Naive B cell (primary cell): ENCODE measurements at regions not wholly inside any gene's neighbourhood (a gene's known extent, or its start where the extent isn't known, plus 50 kb on each side); places are given as distances from the start of the nearest gene placed in this dataset.

ENCODE experiments used
- ATAC-seq, 2 donors: fragments of 150-1000 bp; cut with Tn5 transposase; 2 replicates each; pipeline ENCODE4 v1.10.0; 2021; ENCODE audit warnings: low read depth in 2 of 2, mild to moderate bottlenecking in 2 of 2, moderate library complexity in 2 of 2
- DNase-seq: peaks from one replicate; pipeline ENCODE4 v3.0.0; 2022
- H3K27ac Mint-ChIP-seq, 6 donors: one replicate each; pipeline ENCODE4 v1.8.0; 2020 to 2022; ENCODE audit warnings: mild to moderate bottlenecking in 6 of 6, mixed read lengths in 6 of 6, moderate library complexity in 5 of 6, inconsistent platforms in 2 of 6
- H3K27me3 Mint-ChIP-seq, 3 donors: one replicate each; pipeline ENCODE4 v1.8.0; 2021 to 2022; ENCODE audit warnings: mixed read lengths in 3 of 3, mild to moderate bottlenecking in 1 of 3
- H3K36me3 Mint-ChIP-seq, 2 donors: one replicate each; pipeline ENCODE4 v1.8.0; 2020 to 2022; ENCODE audit warnings: mixed read lengths in 2 of 2, inconsistent platforms in 1 of 2, mild to moderate bottlenecking in 1 of 2
- H3K4me1 Mint-ChIP-seq, 3 donors: one replicate each; pipeline ENCODE4 v1.8.0; 2020 to 2022; ENCODE audit warnings: mixed read lengths in 3 of 3, inconsistent platforms in 1 of 3, mild to moderate bottlenecking in 1 of 3, moderate library complexity in 1 of 3
- H3K4me3 Mint-ChIP-seq, 8 donors: one replicate each; pipeline ENCODE4 v1.8.0; 2020 to 2022; ENCODE audit warnings: mild to moderate bottlenecking in 8 of 8, mixed read lengths in 8 of 8, moderate library complexity in 8 of 8, inconsistent platforms in 2 of 8
- H3K9me3 Mint-ChIP-seq, 7 donors: one replicate each; pipeline ENCODE4 v1.8.0; 2020 to 2022; ENCODE audit warnings: mixed read lengths in 7 of 7, mild to moderate bottlenecking in 5 of 7, inconsistent platforms in 2 of 7, moderate library complexity in 1 of 7

DNA sequence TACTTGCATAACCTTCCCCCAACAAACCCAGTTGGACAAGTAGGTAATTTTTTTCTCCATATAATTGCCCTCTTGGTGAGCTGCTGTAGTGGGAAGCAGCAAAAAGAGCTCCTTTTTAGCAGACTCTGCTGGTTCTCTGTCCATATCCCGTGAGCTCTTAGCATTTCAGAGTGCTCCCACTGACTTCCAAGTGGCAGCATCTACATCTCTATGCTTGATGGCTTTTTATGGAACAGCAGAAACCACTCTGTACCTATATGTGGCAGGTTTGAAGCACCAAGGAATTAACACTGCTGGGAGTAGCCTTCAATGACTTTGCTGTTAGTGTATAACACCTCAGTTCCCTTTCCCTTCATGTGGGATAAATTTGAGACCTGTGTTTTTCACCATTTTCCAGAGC is 168.4 kb upstream of the NHS start:
- Mint-ChIP-seq H3K27me3 (no peaks in the 10 kb centered on the region), H3K36me3 (no peaks in the 10 kb centered on the region), H3K4me3 (no peak overlapping the region), H3K27ac (no peak overlapping the region), H3K9me3 (peaks cover 0 to 21% (median 8%) of the 10 kb centered on the region in 7 donors), H3K4me1 (no peaks in the 10 kb centered on the region)
- ATAC-seq (no peak), DNase-seq (no peak)

GRCh38 chrX:17214962-17215361 is 160.0 kb upstream of the NHS start:
- Mint-ChIP-seq H3K4me1 (no peaks in the 10 kb centered on the region), H3K4me3 (no peak overlapping the region), H3K36me3 (no peaks in the 10 kb centered on the region), H3K27me3 (peaks cover 0 to 18% (median 16%) of the 10 kb centered on the region in 3 donors), H3K9me3 (peaks cover 3 to 45% (median 12%) of the 10 kb centered on the region in 7 donors), H3K27ac (no peak overlapping the region)
- DNase-seq (no peak), ATAC-seq (no peak)

- ATAC-seq, result no peak
- no peak for DNase-seq
- Mint-ChIP-seq H3K36me3 (peaks cover 0 to 3% of the 10 kb centered on the region in 2 donors), H3K9me3 (peaks cover 0 to 8% (median 0%) of the 10 kb centered on the region in 7 donors), H3K27me3 (peaks cover 0 to 3% (median 0%) of the 10 kb centered on the region in 3 donors), H3K4me3 (no peak overlapping the region), H3K27ac (no peak overlapping the region), H3K4me1 (no peaks in the 10 kb centered on the region)
Measured at GRCh38 chrX:17226736-17227135, 148.3 kb upstream of the NHS start.

DNA sequence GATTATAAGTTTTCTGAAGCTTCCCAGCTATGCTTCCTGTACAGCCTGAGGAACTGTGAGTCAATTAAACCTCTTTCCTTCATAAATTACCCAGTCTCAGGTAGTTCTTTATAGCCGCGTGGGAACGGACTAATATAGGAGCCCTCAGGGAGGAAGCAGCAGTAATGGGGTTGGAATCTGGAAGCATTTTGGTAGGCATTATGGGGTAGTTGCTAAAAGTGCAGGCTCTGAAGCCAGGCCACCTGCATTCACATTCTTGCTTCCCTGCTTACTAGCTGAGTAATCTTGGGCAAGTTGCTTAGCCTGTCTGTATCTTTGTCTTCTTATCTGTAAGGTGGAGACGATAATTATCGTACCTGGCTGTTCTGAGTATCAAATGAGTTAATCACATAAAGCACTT is 137.9 kb upstream of the NHS start:
- Mint-ChIP-seq H3K4me3 (no peak overlapping the region), H3K4me1 (no peaks in the 10 kb centered on the region), H3K9me3 (peaks cover 0 to 6% (median 0%) of the 10 kb centered on the region in 7 donors), H3K27ac (no peak overlapping the region), H3K36me3 (no peaks in the 10 kb centered on the region), H3K27me3 (peaks cover 0 to 27% (median 0%) of the 10 kb centered on the region in 3 donors)
- DNase-seq, result no peak
- no peak for ATAC-seq

DNA sequence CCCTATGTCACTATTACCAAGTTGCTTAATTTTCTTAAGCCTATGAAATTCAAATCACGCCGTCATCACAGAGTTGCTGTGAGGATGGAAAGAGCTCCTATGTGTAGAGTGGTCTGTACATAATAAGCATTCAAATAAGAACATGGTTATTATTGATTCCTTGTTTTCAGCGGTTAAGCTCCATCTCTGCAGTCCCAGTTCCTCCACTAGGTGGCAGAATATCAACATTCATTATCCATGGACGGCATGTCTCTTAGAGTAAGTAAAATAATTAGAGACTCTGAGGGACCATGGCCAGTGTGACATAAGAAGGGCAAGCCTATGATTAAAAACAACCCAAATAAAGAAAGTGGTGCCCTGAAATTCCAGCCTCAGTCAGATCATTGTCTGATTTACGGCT is 132.5 kb upstream of the NHS start:
- no peak overlapping the region for H3K27ac Mint-ChIP-seq

DNA sequence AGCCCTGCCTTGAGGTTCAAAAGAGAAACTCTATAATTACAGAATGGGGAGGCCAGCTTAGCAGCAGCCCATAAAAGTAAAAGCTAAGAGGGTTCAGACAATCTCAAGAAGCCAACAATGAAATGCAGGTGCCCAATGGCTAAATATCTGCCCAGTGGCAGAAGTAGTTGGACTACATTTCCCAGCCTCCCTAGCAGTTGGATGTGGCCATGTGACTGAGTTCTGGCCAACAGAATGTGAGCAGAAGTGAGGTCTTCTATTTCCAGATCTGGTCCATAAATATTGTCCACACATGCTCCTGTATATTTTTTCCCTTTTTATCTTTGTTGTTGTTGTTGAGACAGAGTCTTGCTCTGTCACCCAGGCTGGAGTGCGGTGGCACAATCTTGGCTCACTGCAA is 127.9 kb upstream of the NHS start:
- Mint-ChIP-seq H3K9me3 (no peaks in the 10 kb centered on the region), H3K4me1 (peaks cover 0 to 3% (median 0%) of the 10 kb centered on the region in 3 donors), H3K4me3 (no peak overlapping the region), H3K27me3 (no peaks in the 10 kb centered on the region), H3K36me3 (no peaks in the 10 kb centered on the region), H3K27ac (no peak overlapping the region)
- ATAC-seq (no peak), DNase-seq (no peak)

More for the DNA sequence above, 132.5 kb upstream of the NHS start:
- Mint-ChIP-seq H3K4me1 (peaks cover 0 to 3% (median 0%) of the 10 kb centered on the region in 3 donors), H3K4me3 (no peak overlapping the region), H3K27me3 (peaks cover 0 to 7% (median 0%) of the 10 kb centered on the region in 3 donors), H3K9me3 (no peaks in the 10 kb centered on the region), H3K36me3 (no peaks in the 10 kb centered on the region)
- ATAC-seq (no peak), DNase-seq (peak; percentile 11)

DNA sequence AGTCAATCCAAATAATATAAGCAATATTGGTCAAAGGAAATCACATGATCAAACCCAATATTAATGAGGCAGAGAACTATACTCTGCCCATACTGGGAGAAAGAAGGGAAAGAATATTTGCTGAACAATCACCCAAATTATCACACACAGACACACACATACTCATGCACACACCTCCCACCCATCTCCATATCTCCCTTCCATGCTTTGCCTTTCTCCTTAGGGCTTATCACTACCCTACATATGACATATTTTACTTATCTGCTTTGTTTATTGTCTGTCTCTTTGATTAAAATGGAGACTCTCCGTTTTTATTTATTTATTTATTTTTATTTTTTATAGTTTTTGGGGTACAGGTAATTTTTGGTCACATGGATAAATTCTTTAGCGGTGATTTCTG is 112.9 kb upstream of the NHS start:
- peaks cover 0 to under 1% (median 0%) of the 10 kb centered on the region in 3 donors for H3K27me3 Mint-ChIP-seq
- ATAC-seq (no peak), DNase-seq (no peak)
- H3K4me1 Mint-ChIP-seq, result no peaks in the 10 kb centered on the region
- peaks cover 8 to 41% (median 14%) of the 10 kb centered on the region in 7 donors for H3K9me3 Mint-ChIP-seq
- no peak overlapping the region for H3K27ac Mint-ChIP-seq
- no peak overlapping the region for H3K4me3 Mint-ChIP-seq
- H3K36me3 Mint-ChIP-seq, result peaks cover 6 to 11% of the 10 kb centered on the region in 2 donors

DNA sequence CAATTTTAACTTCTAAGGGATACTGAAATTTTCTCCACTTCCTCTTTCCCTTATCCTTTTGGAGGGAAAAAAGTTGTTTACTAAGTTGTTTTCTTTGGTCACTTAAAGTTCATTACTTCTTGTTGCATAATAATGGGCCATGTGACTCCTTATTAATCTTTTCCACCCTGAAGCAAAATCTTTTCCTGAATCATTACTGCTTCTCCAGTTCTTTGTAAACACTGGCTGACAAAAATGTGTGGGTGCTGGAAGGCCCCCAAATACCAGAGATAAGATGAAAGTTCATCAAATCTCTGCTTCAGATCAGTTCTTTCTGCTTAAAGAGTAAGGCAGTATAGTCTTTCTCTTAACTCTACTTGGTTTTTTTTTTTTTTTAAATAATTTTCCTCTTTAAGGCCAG is 108.9 kb upstream of the NHS start:
- H3K9me3 Mint-ChIP-seq, result peaks cover 7 to 30% (median 16%) of the 10 kb centered on the region in 7 donors
- H3K4me1 Mint-ChIP-seq, result peaks cover 0 to 3% (median 0%) of the 10 kb centered on the region in 3 donors
- H3K36me3 Mint-ChIP-seq, result peaks cover 6 to 9% of the 10 kb centered on the region in 2 donors
- peaks cover 0 to 8% (median 0%) of the 10 kb centered on the region in 3 donors for H3K27me3 Mint-ChIP-seq
- ATAC-seq (no peak), DNase-seq (no peak)
- no peak overlapping the region for H3K27ac Mint-ChIP-seq
- H3K4me3 Mint-ChIP-seq, result no peak overlapping the region

- peaks cover 2 to 12% (median 6%) of the 10 kb centered on the region in 7 donors for H3K9me3 Mint-ChIP-seq
- H3K4me1 Mint-ChIP-seq, result no peaks in the 10 kb centered on the region
- ATAC-seq, result no peak
Measured at GRCh38 chrX:17278961-17279360, 96.0 kb upstream of the NHS start.

GRCh38 chrX:17285983-17286382 is 89.0 kb upstream of the NHS start:
- H3K36me3 Mint-ChIP-seq, result no peaks in the 10 kb centered on the region
- ATAC-seq (no peak), DNase-seq (no peak)
- no peak overlapping the region for H3K27ac Mint-ChIP-seq
- no peak overlapping the region for H3K4me3 Mint-ChIP-seq
- H3K4me1 Mint-ChIP-seq, result no peaks in the 10 kb centered on the region
- H3K9me3 Mint-ChIP-seq, result peaks cover 0 to 10% (median 7%) of the 10 kb centered on the region in 7 donors
- peaks cover 0 to 1% (median 0%) of the 10 kb centered on the region in 3 donors for H3K27me3 Mint-ChIP-seq

More at GRCh38 chrX:17278961-17279360, 96.0 kb upstream of the NHS start:
- Mint-ChIP-seq H3K4me3 (no peak overlapping the region), H3K27me3 (peaks cover 4 to 7% (median 5%) of the 10 kb centered on the region in 3 donors), H3K27ac (no peak overlapping the region), H3K36me3 (no peaks in the 10 kb centered on the region)
- DNase-seq, result no peak

DNA sequence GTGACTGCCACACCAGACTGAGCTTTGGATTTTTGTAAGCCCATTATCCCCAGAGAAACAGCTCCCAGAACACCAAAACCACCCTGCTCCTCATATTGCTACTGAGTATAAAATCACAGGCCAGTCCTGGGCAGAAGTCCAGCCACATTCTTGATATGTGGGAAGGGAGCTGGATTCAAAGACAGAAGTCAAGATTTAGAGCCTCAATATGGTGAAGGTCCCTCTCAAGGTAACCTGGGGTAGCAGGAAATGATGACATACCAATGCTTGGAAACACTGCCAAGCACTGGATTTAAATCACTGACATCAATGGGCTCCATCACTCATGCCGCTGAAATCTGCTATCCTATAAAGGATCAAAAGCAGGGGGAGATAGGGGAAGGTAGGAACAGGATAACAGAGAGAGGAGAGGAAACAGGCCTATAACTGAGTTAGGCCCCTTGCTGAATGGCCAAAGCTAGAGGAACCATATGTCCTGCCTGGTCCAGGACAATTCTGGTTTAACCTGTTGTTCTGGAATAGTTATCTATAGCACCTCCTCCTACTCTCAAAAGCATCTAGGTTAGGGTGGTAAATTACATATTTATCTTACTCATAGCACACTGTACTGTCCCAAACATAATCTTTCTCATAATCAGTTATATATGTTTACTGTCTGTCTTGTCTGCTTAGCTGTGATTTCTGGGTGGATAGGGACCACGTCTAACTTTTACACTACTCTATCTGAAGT is 83.7 kb upstream of the NHS start:
- DNase-seq (no peak), ATAC-seq (no peak)
- Mint-ChIP-seq H3K27ac (no peak overlapping the region), H3K27me3 (peaks cover 0 to 8% (median 0%) of the 10 kb centered on the region in 3 donors), H3K9me3 (peaks cover 0 to 14% (median 5%) of the 10 kb centered on the region in 7 donors), H3K4me3 (no peak overlapping the region), H3K36me3 (no peaks in the 10 kb centered on the region), H3K4me1 (no peaks in the 10 kb centered on the region)

DNA sequence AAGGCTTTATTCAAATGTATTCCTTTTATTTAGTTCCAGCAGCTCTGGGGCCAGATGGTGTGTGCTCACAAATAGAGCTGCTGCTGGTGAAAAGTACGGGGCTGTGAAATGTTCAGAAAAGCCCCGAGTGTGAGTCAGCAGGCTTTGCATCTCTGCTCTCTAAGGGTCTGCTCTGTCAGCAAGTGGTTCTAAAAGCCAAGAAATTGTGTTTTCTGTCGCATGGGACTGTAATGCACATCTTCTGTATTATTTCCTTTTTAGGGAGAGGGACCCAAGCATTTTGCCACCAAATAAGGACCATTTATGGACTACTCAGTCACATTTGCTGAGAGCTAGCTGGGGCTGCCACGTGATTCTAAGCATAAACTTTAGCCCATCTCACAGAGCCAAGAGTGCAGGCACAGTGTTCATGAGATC is 82.9 kb upstream of the NHS start:
- Mint-ChIP-seq H3K27me3 (peaks cover 0 to 8% (median 0%) of the 10 kb centered on the region in 3 donors), H3K4me1 (no peaks in the 10 kb centered on the region), H3K27ac (no peak overlapping the region), H3K4me3 (no peak overlapping the region), H3K9me3 (peaks cover 0 to 14% (median 5%) of the 10 kb centered on the region in 7 donors), H3K36me3 (no peaks in the 10 kb centered on the region)
- ATAC-seq (no peak), DNase-seq (no peak)

GRCh38 chrX:17294561-17294960 is 80.4 kb upstream of the NHS start:
- peaks cover 0 to 22% (median 12%) of the 10 kb centered on the region in 7 donors for H3K9me3 Mint-ChIP-seq
- H3K4me1 Mint-ChIP-seq, result no peaks in the 10 kb centered on the region
- ATAC-seq, result no peak
- H3K27me3 Mint-ChIP-seq, result peaks cover 0 to 8% (median 0%) of the 10 kb centered on the region in 3 donors
- no peak for DNase-seq
- no peaks in the 10 kb centered on the region for H3K36me3 Mint-ChIP-seq
- H3K27ac Mint-ChIP-seq, result no peak overlapping the region
- no peak overlapping the region for H3K4me3 Mint-ChIP-seq

DNA sequence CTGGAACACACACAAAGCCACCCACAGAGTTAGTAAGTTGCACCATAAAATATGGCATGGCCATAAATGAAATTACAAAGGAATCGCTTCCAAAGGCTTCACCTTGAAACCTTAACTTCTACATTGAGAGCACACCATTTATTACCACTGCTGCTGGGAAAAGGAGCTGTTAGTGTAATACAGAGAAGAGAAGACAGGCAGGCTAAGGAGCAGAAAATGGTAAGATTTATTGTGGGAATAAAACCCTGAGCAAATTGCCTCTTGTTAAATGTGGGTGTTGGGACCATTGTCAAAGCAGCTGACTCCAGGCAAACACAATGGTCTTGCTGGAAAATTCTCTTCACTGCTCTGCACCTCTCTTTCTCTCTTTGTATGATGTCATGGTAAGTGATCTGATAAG is 79.2 kb upstream of the NHS start:
- DNase-seq, result no peak
- Mint-ChIP-seq H3K4me3 (no peak overlapping the region), H3K27ac (no peak overlapping the region), H3K4me1 (no peaks in the 10 kb centered on the region), H3K9me3 (peaks cover 2 to 17% (median 10%) of the 10 kb centered on the region in 7 donors), H3K36me3 (no peaks in the 10 kb centered on the region), H3K27me3 (peaks cover 0 to 8% (median 0%) of the 10 kb centered on the region in 3 donors)
- no peak for ATAC-seq
